SK-N-SH (cell line): ENCODE measurements at regions not wholly inside any gene's neighbourhood (a gene's known extent, or its start where the extent isn't known, plus 50 kb on each side); places are given as distances from the start of the nearest gene placed in this dataset.

ENCODE experiments used
- CTCF ChIA-PET: fragments of 300-600, 350-600 bp; formaldehyde crosslinking; extraction: SDS; loops from one replicate; lab custom pipeline; 2021; lab: Yijun Ruan, JAX
- POLR2A ChIA-PET: fragments of 350-600 bp; sonication (Branson Sonifier 250); formaldehyde crosslinking; extraction: SDS; loops from one replicate; lab custom pipeline; 2020; ENCODE audit warnings: antibody characterized with exemption, inconsistent platforms; lab: Yijun Ruan, JAX
- DNase-seq: peaks from one replicate; pipeline ENCODE4 v3.0.0; 2012
- H2AFZ ChIP-seq: fragments of 200-600 bp; sonication (generic); 2 replicates; pipeline ENCODE4 v1.8.1; 2016; ENCODE audit warnings: antibody characterized with exemption, mild to moderate bottlenecking, low read depth
- H3F3A ChIP-seq: fragments of 200-600 bp; sonication (generic); replicated peaks from 2 replicates; pipeline ENCODE3; 2016; ENCODE audit warnings: antibody characterized with exemption, mild to moderate bottlenecking; ENCODE audit not compliant: insufficient read depth
- H3K27ac ChIP-seq, 2 experiments: fragments of 200-500 bp in 1 of 2; fragments of 200-600 bp in 1 of 2; sonication (Bioruptor generic) in 1 of 2; sonication (generic), shearing (Covaris generic) in 1 of 2; 2 replicates each; pipeline versions ENCODE4 v1.5.1 to v1.6.1; 2014 to 2016; ENCODE audit warnings: low read depth in 2 of 2, inconsistent platforms in 1 of 2, low read length in 1 of 2, mild to moderate bottlenecking in 1 of 2, mixed read lengths in 1 of 2
- H3K27me3 ChIP-seq: fragments of 200-600 bp; sonication (generic), shearing (Covaris generic); 2 replicates; pipeline ENCODE4 v1.6.1; 2016; ENCODE audit warnings: mixed run types; ENCODE audit not compliant: insufficient read depth
- H3K36me3 ChIP-seq, 2 experiments: fragments of 200-500 bp in 1 of 2; fragments of 200-600 bp in 1 of 2; sonication (Bioruptor generic) in 1 of 2; sonication (generic) in 1 of 2; replicated peaks in 1 of 2; 2 replicates each; pipeline versions ENCODE3 to v1.5.1; 2014 to 2016; ENCODE audit warnings: low read length in 1 of 2, mild to moderate bottlenecking in 1 of 2; ENCODE audit not compliant: insufficient read depth in 2 of 2, control insufficient read depth in 1 of 2
- H3K4me1 ChIP-seq, 2 experiments: fragments of 200-500 bp in 1 of 2; fragments of 200-600 bp in 1 of 2; sonication (Bioruptor generic) in 1 of 2; sonication (generic), shearing (Covaris generic) in 1 of 2; 2 replicates each; pipeline versions ENCODE4 v1.5.1 to v1.6.1; 2014 to 2016; ENCODE audit warnings: low read depth in 1 of 2, low read length in 1 of 2, mixed run types in 1 of 2; ENCODE audit not compliant: insufficient read depth in 2 of 2, control insufficient read depth in 1 of 2
- H3K4me2 ChIP-seq: fragments of 200-600 bp; sonication (generic), shearing (Covaris generic); 2 replicates; pipeline ENCODE4 v1.6.1; 2017; ENCODE audit warnings: mixed run types
- H3K4me3 ChIP-seq, 2 experiments: fragments of 200-500 bp in 1 of 2; fragments of 200-600 bp in 1 of 2; sonication (Bioruptor generic) in 1 of 2; sonication (generic), shearing (Covaris generic) in 1 of 2; 2 replicates each; pipeline versions ENCODE4 v1.5.1 to v1.8.1; 2014 to 2016; ENCODE audit warnings: low read depth in 2 of 2, inconsistent platforms in 1 of 2, low read length in 1 of 2, mild to moderate bottlenecking in 1 of 2, mixed read lengths in 1 of 2, moderate library complexity in 1 of 2
- H3K79me2 ChIP-seq: fragments of 200-600 bp; sonication (generic); 2 replicates; pipeline ENCODE4 v1.8.1; 2017; ENCODE audit warnings: mild to moderate bottlenecking; ENCODE audit not compliant: insufficient read depth
- H3K9ac ChIP-seq: fragments of 200-600 bp; sonication (generic); 2 replicates; pipeline ENCODE4 v1.6.1; 2017; ENCODE audit warnings: mixed run types
- H3K9me2 ChIP-seq: fragments of 200-600 bp; sonication (generic); 2 replicates; pipeline ENCODE4 v1.6.1; 2017; ENCODE audit warnings: mixed run types
- H3K9me3 ChIP-seq: fragments of 200-600 bp; sonication (generic); 2 replicates; pipeline ENCODE4 v1.6.1; 2017; ENCODE audit warnings: mixed run types, mild to moderate bottlenecking, moderate library complexity
- H4K20me1 ChIP-seq: fragments of 200-600 bp; sonication (generic); 2 replicates; pipeline ENCODE4 v1.6.1; 2017; ENCODE audit warnings: mild to moderate bottlenecking, mixed run types; ENCODE audit not compliant: insufficient read depth
- ELF1 ChIP-seq: IDR thresholded peaks from 2 replicates; pipeline ENCODE4 v1.4.0; 2012
- FOXJ3 ChIP-seq: sonication (generic); formaldehyde crosslinking; IDR thresholded peaks from 2 replicates; pipeline ENCODE4 v1.5.1; 2020; ENCODE audit warnings: mild to moderate bottlenecking, missing genetic modification reagents
- FOXM1 ChIP-seq: IDR thresholded peaks from 2 replicates; pipeline ENCODE4 v1.4.0; 2012; ENCODE audit warnings: low read depth, mild to moderate bottlenecking
- GABPA ChIP-seq: IDR thresholded peaks from 2 replicates; pipeline ENCODE4 v1.4.0; 2012; ENCODE audit warnings: low read depth, mild to moderate bottlenecking
- GATA2 ChIP-seq: sonication (generic); formaldehyde crosslinking; IDR thresholded peaks from 2 replicates; pipeline ENCODE4 v1.5.0; 2020; ENCODE audit warnings: mild to moderate bottlenecking, missing genetic modification reagents
- JUND ChIP-seq: IDR thresholded peaks from 2 replicates; pipeline ENCODE4 v1.4.0; 2012
- MEF2A ChIP-seq: IDR thresholded peaks from 2 replicates; pipeline ENCODE4 v1.4.0; 2012; ENCODE audit warnings: low read depth, borderline replicate concordance
- NRF1 ChIP-seq: IDR thresholded peaks from 2 replicates; pipeline ENCODE4 v1.6.1; 2012; ENCODE audit warnings: low read depth, mild to moderate bottlenecking, low read length
- PBX3 ChIP-seq: IDR thresholded peaks from 2 replicates; pipeline ENCODE4; 2012
- POLR2AphosphoS5 ChIP-seq: IDR thresholded peaks from 2 replicates; pipeline ENCODE4 v1.6.1; 2012; ENCODE audit warnings: low read depth, low read length
- RAD21 ChIP-seq: IDR thresholded peaks from 2 replicates; pipeline ENCODE4 v1.6.1; 2012; ENCODE audit warnings: mild to moderate bottlenecking, low read length
- REST ChIP-seq: IDR thresholded peaks from 2 replicates; pipeline ENCODE4 v1.6.1; 2012; ENCODE audit warnings: mild to moderate bottlenecking, low read depth, low read length, moderate library complexity
- RFX5 ChIP-seq: IDR thresholded peaks from 2 replicates; pipeline ENCODE4 v1.6.1; 2012; ENCODE audit warnings: mild to moderate bottlenecking, improper control_type of control experiment, low read length
- RXRA ChIP-seq: IDR thresholded peaks from 2 replicates; pipeline ENCODE4 v1.4.0; 2012; ENCODE audit warnings: low read depth, mild to moderate bottlenecking, borderline replicate concordance
- SIN3A ChIP-seq: IDR thresholded peaks from 2 replicates; pipeline ENCODE4 v1.6.1; 2012; ENCODE audit warnings: low read depth, mild to moderate bottlenecking, low read length, moderate library complexity, borderline replicate concordance
- SMC3 ChIP-seq: IDR thresholded peaks from 2 replicates; pipeline ENCODE4 v1.6.1; 2012; ENCODE audit warnings: low read depth, low read length, improper control_type of control experiment
- TAF1 ChIP-seq: IDR thresholded peaks from 2 replicates; pipeline ENCODE4 v1.6.1; 2012; ENCODE audit warnings: low read depth, mild to moderate bottlenecking, low read length, moderate library complexity, borderline replicate concordance
- TCF12 ChIP-seq: IDR thresholded peaks from 2 replicates; pipeline ENCODE4 v1.4.0; 2012
- TEAD4 ChIP-seq: IDR thresholded peaks from 2 replicates; pipeline ENCODE4 v1.4.0; 2012; ENCODE audit warnings: mild to moderate bottlenecking, borderline replicate concordance; ENCODE audit not compliant: insufficient read depth
- USF1 ChIP-seq: IDR thresholded peaks from 2 replicates; pipeline ENCODE4 v1.4.0; 2012; ENCODE audit warnings: low read depth, borderline replicate concordance
- USF2 ChIP-seq: fragments of 150-350 bp; IDR thresholded peaks from 2 replicates; pipeline ENCODE4 v1.6.1; 2017; ENCODE audit warnings: antibody characterized with exemption, low read length, low read depth, borderline replicate concordance
- YY1 ChIP-seq: IDR thresholded peaks from 2 replicates; pipeline ENCODE4 v1.4.0; 2012; ENCODE audit warnings: low read depth, mild to moderate bottlenecking
- ZBTB33 ChIP-seq: IDR thresholded peaks from 2 replicates; pipeline ENCODE4 v1.4.0; 2012; ENCODE audit warnings: low read depth, borderline replicate concordance
- WGBS: methylation state at CpG from one replicate; pipeline ENCODE4 v1.1.6; 2017; ENCODE audit warnings: low lambda C conversion rate; 5-methylcytosine and 5-hydroxymethylcytosine counted together

GRCh38 chr17:54841656-54842055, 59.0 kb upstream of the TOM1L1 start:
- DNase-seq: no peak
- H3K9me3 ChIP-seq: no peaks in the 10 kb centered on the region
- H3K4me3 ChIP-seq: no peak overlapping the region
- no peaks in the 10 kb centered on the region for H3F3A ChIP-seq
- H3K36me3 ChIP-seq: no peaks in the 10 kb centered on the region
- H3K79me2 ChIP-seq: no peaks in the 10 kb centered on the region
- no peak overlapping the region for H3K27ac ChIP-seq
- H3K4me2 ChIP-seq: no peak overlapping the region
- WGBS: 11% methylated on average over 2 of the region's 2 CpGs
- TF ChIP-seq REST (no peak), ELF1 (no peak), ZBTB33 (no peak), NRF1 (no peak), JUND (no peak), TAF1 (no peak), SIN3A (no peak), TCF12 (no peak), RFX5 (no peak)
- peaks cover 0 to 3% of the 10 kb centered on the region in 2 experiments; a peak in 1 of 4 replicates for H3K4me1 ChIP-seq
- no peak overlapping the region for H3K9ac ChIP-seq
- ChIA-PET POLR2A (no interaction called here), CTCF (interaction anchor here (1.2 kb wide), 1 partner anchor 28 kb away, joined by 3 read pairs; no protein-coding TSS in a partner anchor)
- 0 out of 2 replicates have a peak, but pooled peaks cover 7% of the 10 kb centered on the region for H3K9me2 ChIP-seq
- H4K20me1 ChIP-seq: no peaks in the 10 kb centered on the region
- H3K27me3 ChIP-seq: no peaks in the 10 kb centered on the region
- no peak overlapping the region for H2AFZ ChIP-seq

- WGBS: 50% methylated on average over 5 of the region's 5 CpGs
- CTCF ChIA-PET: interaction anchor here (0.5 to 0.6 kb wide), 2 partner anchors 14 to 921 kb away, joined by 3 read pairs; no protein-coding TSS in a partner anchor
- TF ChIP-seq TEAD4: no peak
- no peak for TF ChIP-seq TCF12
- TF ChIP-seq RAD21: no peak
- TF ChIP-seq JUND: no peak
- TF ChIP-seq SMC3: no peak
- no peak for TF ChIP-seq GABPA
- TF ChIP-seq FOXM1: no peak
- TF ChIP-seq MEF2A: no peak
- TF ChIP-seq RXRA: no peak
- no peak for TF ChIP-seq POLR2AphosphoS5
- no peak for TF ChIP-seq GATA2
- no peak for TF ChIP-seq FOXJ3
- no peak for TF ChIP-seq YY1
- TF ChIP-seq USF1: no peak
- no peak for TF ChIP-seq USF2
- no peak for TF ChIP-seq PBX3
Measured at GRCh38 chr17:54844233-54844632, 56.4 kb upstream of the TOM1L1 start.

More at GRCh38 chr17:54844233-54844632, 56.4 kb upstream of the TOM1L1 start:
- DNase-seq: no peak
- H3K27me3 ChIP-seq: no peaks in the 10 kb centered on the region
- no peaks in the 10 kb centered on the region for H3K9me3 ChIP-seq
- POLR2A ChIA-PET: no interaction called here
- H3K79me2 ChIP-seq: no peaks in the 10 kb centered on the region
- H3K9ac ChIP-seq: no peak overlapping the region
- no peaks in the 10 kb centered on the region for H3F3A ChIP-seq
- peaks cover 0 to 3% of the 10 kb centered on the region in 2 experiments; a peak in 1 of 4 replicates for H3K4me1 ChIP-seq
- H2AFZ ChIP-seq: no peak overlapping the region
- no peak overlapping the region for H3K4me2 ChIP-seq
- H3K9me2 ChIP-seq: 0 out of 2 replicates have a peak, but pooled peaks cover 7% of the 10 kb centered on the region
- H3K27ac ChIP-seq: no peak overlapping the region
- H3K36me3 ChIP-seq: no peaks in the 10 kb centered on the region
- H4K20me1 ChIP-seq: no peaks in the 10 kb centered on the region
- H3K4me3 ChIP-seq: no peak overlapping the region
